ENCODE measurements at regions not wholly inside any gene's neighbourhood (a gene's known extent, or its start where the extent isn't known, plus 50 kb on each side); places are given as distances from the start of the nearest gene placed in this dataset.

- TF ChIP-seq CTCF (conservative IDR thresholded peaks at IDR 0.05; ENCODE audit: low read length) (no peak), EZH2phosphoT487 (IDR thresholded peaks at IDR 0.05; ENCODE audit: borderline replicate concordance, low read depth, low read length) (no peak)
These were observed 636.7 kb downstream of the NR2F1-AS1 start for GRCh38 chr5:92944337-92944736.

Data from OCI-LY7 (cell line).